Coronary artery (tissue), 2 donors: ENCODE measurements at regions not wholly inside any gene's neighbourhood (a gene's known extent, or its start where the extent isn't known, plus 50 kb on each side); places are given as distances from the start of the nearest gene placed in this dataset.
A peak's percentile ranks its signal among the peaks of the same experiment; 100 is the strongest.

Source experiments
- DNase-seq: peaks from one replicate; pipeline ENCODE4 v3.0.0-alpha.2; 2017; ENCODE audit warnings: low spot score
- H3K27ac ChIP-seq, 2 donors: fragments of 200-600 bp; sonication (generic); one replicate each; pipeline ENCODE4 v1.5.1; 2016 to 2019
- H3K4me3 ChIP-seq: fragments of 200-600 bp; sonication (generic); 2 replicates; pipeline ENCODE4 v1.5.1; 2016; ENCODE audit warnings: mild to moderate bottlenecking, moderate library complexity
- CTCF ChIP-seq: fragments of 200-600 bp; sonication (generic); IDR thresholded peaks from one replicate; pipeline ENCODE4 v1.5.1; 2019; ENCODE audit warnings: antibody characterized with exemption

GRCh38 chr1:8211883-8212579 is 105.9 kb upstream of the SLC45A1 start:
- H3K4me3 ChIP-seq, result no peak overlapping the region
- no peak for TF ChIP-seq CTCF
- no peak for DNase-seq
- peak overlapping the region; percentile 61 to 75 for H3K27ac ChIP-seq

GRCh38 chr1:8211251-8211882 is 106.5 kb upstream of the SLC45A1 start:
- Histone ChIP-seq H3K27ac (peak overlapping the region; percentile 61 to 75), H3K4me3 (no peak overlapping the region)
- no peak for DNase-seq
- TF ChIP-seq CTCF, result no peak

- no peak overlapping the region for H3K27ac ChIP-seq
- H3K4me3 ChIP-seq, result no peak overlapping the region
- TF ChIP-seq CTCF, result no peak
- DNase-seq, result no peak
These were observed 110.7 kb upstream of the SLC45A1 start for GRCh38 chr1:8207202-8207601.

GRCh38 chr1:8206391-8206790 is 111.5 kb upstream of the SLC45A1 start:
- DNase-seq, result no peak
- H3K4me3 ChIP-seq, result no peak overlapping the region
- no peak overlapping the region for H3K27ac ChIP-seq
- TF ChIP-seq CTCF, result no peak

- DNase-seq, result no peak
- no peak for TF ChIP-seq CTCF
- H3K27ac ChIP-seq, result no peak overlapping the region
- no peak overlapping the region for H3K4me3 ChIP-seq
These were observed 112.1 kb upstream of the SLC45A1 start for GRCh38 chr1:8205771-8206170.

- no peak for DNase-seq
- H3K4me3 ChIP-seq, result no peak overlapping the region
- peak overlapping the region; percentile 97 to 98 for H3K27ac ChIP-seq
- no peak for TF ChIP-seq CTCF
These were observed 113.1 kb upstream of the SLC45A1 start for GRCh38 chr1:8204826-8205225.

- TF ChIP-seq CTCF, result no peak
- peak overlapping the region; percentile 97 to 98 for H3K27ac ChIP-seq
- H3K4me3 ChIP-seq, result no peak overlapping the region
- DNase-seq, result no peak
These were observed 114.4 kb upstream of the SLC45A1 start for GRCh38 chr1:8203551-8203950.
